HFF-Myc (cell line): ENCODE measurements at regions not wholly inside any gene's neighbourhood (a gene's known extent, or its start where the extent isn't known, plus 50 kb on each side); places are given as distances from the start of the nearest gene placed in this dataset.

Experiments used
- DNase-seq: peaks from one replicate; pipeline ENCODE4 v3.0.0-alpha.2; 2011; ENCODE audit warnings: low read depth; ENCODE audit errors: extremely low read depth
- H3K4me3 ChIP-seq: replicated peaks from 2 replicates; pipeline ENCODE4 v1.5.1; 2011; ENCODE audit warnings: low read depth, mild to moderate bottlenecking, control low read depth, low read length
- CTCF ChIP-seq: IDR thresholded peaks from 2 replicates; pipeline ENCODE4 v1.5.1; 2012; ENCODE audit warnings: mild to moderate bottlenecking, low read depth, low read length, control low read depth; ENCODE audit errors: missing control alignments

- no peak for TF ChIP-seq CTCF
- H3K4me3 ChIP-seq: no peak overlapping the region
- no peak for DNase-seq
Observed at GRCh38 chr17:79431175-79431574, 179.7 kb downstream of the RBFOX3 start.

DNA sequence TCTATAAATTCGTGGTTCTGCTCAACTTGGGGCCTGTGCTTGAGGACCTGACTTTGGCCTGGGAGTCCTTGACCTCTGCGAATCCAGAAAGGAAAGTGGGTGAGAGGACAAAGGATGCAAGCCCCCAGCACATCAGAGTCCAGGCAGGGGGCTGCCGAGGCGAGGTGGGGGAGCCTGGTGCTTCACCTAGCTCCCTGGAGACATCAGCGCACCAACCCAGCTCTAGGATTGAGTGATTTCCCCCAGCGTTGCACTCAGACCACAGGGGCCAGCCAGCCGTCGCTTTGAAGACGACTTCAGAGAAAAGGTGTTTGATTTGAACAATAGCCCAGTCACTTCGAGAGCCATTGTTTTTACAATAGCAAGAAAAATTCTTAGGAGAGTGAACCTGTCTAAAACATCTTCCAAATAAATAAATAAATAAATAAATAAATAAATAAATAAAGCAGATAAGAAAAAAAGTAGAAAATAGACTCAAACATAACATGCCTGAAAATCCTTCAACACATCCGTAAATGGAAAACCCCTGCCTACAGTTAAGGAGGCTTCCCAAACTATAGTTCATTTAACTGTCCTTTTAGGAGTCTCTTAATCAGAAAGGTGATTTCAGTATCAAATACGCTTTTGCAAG, 180.9 kb downstream of the RBFOX3 start:
- no peak overlapping the region for H3K4me3 ChIP-seq
- TF ChIP-seq CTCF: no peak
- DNase-seq: no peak

DNA sequence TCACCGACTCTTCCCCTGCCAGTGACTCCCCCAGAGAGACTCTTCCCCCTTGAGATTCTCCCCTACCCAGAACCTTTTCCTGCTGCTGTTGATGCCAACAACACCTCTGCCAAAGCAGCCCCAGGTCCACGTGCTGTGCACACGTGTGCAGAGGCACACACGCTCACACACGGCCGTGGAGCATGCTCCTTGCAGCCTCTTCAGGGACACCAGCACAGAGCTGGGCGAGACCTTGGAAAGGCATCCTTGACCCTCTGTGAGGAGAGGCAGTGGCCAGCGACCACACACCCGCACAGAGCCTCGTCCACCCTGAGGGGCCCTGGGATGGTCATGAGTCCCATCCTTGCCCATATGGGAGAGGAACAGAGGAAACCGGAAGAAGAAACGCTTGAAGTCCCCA, 181.9 kb downstream of the RBFOX3 start:
- DNase-seq: no peak
- no peak overlapping the region for H3K4me3 ChIP-seq
- no peak for TF ChIP-seq CTCF

DNA sequence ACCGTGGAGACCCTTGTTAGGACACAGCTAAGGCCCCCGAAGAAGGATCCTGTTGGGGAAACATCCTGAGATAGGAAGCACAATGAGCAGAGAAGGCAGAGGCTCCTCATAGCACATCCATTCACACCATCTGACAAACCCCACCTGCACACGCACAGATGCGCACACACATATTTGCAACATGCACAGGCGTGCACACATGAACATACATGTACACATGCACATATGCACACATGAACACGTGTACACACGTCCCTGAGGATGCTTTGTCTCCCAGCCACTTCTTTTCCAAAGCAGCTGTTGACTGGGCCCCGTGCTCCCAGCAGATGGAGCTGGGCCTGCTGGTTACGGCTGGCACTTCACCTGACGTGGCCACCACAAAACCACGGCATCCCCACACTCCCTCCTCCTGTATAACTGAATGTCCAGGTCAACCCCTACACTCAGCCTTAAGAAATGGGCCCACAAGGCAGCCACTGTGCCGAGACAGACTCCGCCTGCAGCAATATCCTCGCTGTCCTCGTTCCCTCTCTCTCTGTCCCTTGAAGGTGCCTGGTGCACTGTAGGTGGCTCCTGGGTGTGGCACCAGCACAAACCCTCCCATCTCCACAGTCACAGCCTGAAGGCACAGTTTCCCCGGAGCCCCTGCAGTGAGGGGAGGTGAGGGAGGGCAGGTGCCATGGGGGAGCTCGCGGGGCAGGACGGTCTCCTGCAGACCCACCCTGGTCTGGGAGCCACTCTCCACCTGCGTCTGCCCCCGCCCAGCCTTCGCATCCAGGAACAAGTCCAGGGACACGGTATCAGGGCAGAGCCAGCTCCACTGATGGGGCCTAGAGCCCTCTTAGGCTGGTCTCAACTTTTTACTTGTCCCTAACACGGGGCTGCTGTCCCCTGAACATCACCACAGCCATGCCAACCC, 183.0 kb downstream of the RBFOX3 start:
- no peak for DNase-seq
- H3K4me3 ChIP-seq: no peak overlapping the region
- no peak for TF ChIP-seq CTCF

- no peak overlapping the region for H3K4me3 ChIP-seq
- TF ChIP-seq CTCF: no peak
- DNase-seq: no peak
Observed at GRCh38 chr17:79425686-79426085, 185.2 kb downstream of the RBFOX3 start.

DNA sequence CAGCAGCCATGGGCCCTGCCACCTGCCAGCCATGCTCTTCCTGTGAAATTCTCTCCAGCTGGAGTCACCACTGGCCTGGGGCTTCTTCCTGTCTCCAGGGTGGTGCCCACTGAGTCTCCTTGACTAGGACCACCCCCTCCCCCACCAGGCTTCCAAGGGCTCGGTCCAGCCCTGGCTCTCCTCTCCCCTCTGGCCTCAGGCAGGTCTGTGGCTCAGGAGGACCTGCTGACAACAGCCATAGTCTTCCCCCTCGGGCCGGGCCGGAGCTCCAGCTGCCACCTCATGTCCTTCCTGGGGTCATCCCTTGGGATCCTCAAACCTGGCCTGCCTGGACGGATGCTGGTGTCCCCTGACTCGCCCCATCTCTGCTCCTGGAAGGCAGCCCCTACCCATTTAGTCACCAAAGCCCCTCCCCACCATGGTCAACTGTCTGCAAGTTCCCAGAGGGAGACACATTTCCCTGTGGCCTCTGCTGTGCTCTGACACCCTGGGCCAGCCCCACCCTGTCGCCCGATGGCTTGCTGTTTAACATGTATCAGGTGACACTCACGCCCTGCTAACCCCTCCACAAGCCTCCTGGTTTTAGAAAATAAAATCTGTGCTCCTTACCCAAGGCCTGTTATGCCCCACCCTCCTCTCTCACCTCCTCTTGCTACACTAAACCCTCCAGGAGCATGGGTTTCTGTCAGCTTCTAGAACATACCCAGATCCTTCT, 186.2 kb downstream of the RBFOX3 start:
- no peak overlapping the region for H3K4me3 ChIP-seq
- no peak for TF ChIP-seq CTCF
- DNase-seq: no peak
